HUDEP-2 (cell line): ENCODE measurements at regions not wholly inside any gene's neighbourhood (a gene's known extent, or its start where the extent isn't known, plus 50 kb on each side); places are given as distances from the start of the nearest gene placed in this dataset.
A peak's percentile ranks its signal among the peaks of the same experiment; 100 is the strongest.

ENCODE experiments used
- DNase-seq, 76 experiments: peaks; one replicate each; lab custom pipeline; 2025; ENCODE audit not compliant: unreplicated experiment in 76 of 76; lab: John Stamatoyannopoulos, UW

DNA sequence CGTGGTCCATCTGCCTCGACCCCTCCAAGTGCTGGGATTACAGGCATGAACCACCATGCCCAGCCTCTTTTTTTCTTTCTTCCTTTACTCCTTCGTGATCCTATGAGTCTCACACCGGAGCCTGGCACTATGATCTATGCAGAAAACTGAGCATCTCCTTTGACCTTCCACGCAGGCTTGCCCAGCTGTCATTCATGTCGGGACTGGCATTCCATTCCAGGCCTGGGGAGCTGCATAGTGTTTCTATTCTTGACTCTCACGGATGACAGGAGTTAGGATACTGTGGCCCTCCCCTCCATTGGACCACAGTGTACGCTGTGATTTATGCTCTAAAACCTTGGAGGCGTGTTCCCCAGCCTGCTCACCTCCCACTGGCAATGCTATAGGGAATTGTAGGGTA is 611.8 kb downstream of the BRD1 start:
- DNase-seq: no peak

DNA sequence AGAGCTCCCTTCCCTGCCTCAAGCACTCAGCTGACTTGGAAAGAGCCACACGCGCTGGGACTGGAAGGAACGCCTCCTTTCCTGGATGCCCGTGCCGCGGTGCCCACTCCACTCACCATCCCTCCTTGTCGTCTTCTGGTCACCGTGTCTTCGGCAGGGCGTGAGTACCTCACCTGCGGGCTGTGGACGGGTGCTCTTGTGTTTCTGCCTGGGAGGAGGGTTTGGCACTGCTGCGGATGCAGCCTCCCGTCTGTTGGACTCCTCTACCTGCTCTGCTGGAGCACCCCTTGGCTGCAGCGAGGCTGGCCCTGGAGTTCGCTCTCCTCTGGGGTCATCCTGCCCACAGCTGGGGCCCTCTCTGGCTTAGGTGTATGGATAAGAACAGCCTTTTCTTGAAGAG is 612.7 kb downstream of the BRD1 start:
- DNase-seq: no peak

DNA sequence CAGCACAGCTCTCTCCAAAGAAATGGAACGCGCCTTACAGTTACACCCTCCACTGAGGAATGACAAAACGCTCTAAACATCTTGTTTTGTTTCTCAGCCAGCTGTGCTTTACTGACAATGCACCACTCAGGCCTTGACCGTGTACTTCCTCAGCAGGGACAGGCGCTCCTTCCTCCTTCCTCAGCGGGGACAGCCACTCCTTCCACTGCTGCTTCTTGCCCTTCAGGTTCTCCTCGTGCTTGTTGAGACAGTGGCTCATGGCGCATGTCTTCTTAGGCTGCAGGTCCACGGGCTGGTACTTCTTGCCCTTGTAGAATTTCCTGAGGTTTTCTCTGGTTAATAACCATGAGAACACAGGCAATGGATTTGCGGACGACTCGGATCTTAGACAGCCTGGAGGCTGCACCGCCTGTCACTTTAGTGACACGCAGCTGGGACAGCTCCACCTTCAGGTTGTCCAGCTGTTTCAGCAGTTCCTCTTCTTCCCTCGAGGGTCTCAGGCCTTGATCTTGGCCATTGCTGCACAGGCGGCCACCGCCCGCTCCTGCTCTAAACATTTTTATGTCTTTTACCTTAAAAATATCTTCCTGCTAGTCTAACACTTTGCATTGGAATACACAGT is 613.8 kb downstream of the BRD1 start:
- no peak for DNase-seq

DNA sequence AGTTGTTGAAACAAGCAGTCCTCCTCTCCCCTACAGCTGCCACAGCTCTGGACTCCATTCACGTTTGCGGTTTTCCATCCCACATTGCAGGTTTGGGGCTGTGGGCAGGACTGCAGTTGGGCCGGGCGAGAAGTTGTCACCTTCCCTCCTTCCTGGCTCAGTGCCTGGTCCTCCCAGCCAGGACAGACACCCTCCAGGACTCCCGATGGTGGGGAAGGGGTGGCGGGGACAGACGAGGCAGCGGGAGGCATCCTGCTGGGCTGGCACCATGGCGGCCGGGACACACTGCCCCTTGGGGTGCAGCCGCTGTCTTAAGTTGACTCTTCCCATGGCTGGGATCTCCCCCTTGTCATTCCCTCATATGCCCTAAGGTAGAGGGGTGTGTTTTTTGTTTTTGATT is 615.2 kb downstream of the BRD1 start:
- no peak for DNase-seq

DNA sequence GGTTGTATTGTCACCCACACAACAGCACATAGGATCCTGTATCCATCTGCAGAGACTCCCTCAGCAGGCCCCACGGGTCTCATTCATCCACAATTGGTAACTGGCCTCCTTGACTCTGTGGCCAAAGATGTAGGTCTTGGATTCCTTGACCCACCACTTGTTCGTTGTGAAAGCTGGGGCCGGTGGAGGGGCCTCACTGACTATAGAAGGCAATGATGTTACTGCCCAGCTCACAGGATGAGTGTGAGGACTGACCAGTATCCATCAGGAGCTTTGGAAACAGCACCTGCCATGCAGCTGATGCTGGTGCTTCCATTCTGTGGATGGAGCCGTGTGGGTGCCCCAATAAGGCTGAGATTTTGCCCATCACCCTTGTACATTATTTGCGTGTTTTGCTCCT is 615.7 kb downstream of the BRD1 start:
- DNase-seq: no peak

DNA sequence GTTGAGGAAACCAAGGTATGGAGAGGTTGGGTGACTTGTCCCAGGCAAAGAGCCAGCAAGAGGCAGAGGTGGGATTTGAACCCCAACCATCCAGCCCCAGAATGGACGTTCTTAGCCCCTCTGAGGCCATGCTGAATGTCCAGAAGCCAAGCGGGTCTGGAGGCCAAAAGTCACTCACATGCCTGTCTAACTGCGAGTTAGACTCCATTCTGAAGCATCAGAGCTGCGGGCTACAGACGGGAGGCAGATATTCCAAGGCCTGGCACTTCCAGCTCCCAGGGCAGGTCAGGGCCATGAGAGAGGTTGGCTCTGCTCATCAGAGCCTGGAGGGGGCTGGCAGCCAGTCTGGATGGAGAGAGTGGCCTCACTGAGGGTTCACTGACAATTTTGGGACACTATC is 616.5 kb downstream of the BRD1 start:
- DNase-seq: no peak

DNA sequence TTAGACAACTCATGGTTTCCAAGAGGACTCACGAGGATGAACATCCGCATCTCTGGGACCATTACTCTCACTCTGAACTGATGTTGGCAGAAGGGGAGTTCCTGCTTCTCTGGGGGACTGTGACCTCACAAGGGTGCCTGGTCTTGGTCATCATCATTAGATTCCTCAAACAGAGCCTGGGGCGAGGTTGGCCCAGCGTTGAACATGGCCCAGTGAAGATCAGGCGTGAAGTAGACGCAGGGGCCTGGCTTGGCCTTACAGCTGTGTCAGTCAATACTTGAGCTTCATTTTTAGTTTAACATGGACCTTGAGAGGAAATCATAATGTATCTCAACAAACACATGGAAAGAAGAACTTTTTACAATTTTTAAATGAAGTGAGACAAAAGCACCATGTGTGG is 617.1 kb downstream of the BRD1 start:
- DNase-seq: no peak

DNA sequence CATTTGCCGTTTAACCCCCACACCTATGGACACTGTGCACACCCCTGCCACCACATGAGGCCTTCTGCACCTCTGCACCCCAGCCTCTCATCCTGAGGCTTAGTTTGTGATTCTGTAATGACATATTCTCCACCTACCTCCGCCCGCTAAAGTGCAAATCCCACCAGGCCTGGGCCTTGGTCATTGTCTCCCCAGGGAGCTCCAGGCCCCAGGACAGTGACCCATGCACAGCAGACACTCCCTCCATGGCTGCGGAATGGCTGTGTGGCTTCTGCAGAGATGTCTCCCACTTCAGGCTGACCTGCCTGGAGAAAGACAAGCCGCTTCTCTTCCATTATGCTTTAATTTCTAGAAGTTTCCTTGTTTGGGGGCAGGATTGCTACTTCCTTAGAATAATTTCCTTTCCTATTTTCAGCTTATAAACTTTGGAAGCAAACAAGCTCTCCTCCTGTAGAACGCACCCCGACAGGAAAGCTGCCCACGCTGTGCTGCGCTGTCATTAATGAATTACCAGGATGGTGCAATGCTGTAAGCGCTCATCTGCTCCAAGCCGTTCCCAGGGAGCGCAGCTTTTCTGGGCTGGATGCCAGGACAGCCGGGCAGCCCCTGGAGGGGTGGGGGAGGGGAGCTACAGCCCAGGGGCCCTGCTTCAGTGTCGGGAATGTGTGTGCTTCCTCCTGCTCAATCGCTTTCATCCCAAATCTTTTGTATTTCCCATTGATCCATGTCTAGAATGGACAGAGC is 618.0 kb downstream of the BRD1 start:
- DNase-seq: no peak

DNA sequence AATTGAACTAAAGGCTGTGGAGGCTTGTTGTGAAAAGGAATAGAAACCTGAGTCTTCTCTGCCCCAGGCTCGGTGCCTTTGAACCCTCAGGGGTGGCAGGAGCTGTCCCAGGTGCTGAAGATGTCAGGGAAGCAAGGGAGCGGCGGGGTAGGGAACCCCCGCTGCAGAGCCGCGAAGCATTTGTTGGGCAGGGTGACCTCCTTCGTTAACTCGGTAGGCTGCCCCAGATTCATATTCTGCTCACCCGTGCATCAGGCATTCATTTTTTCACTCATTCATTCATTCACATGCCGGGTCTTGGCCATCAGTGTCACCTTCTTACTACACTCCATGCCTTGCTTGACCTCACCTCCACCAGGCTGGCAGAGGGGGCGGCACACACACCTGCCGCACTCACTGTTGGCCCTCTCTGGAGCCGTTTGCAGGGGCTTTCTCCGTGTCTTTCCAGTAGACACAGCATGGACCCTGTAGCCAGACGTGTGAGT is 618.9 kb downstream of the BRD1 start:
- peak in 1 of 76 experiments; percentile 8 for DNase-seq

DNA sequence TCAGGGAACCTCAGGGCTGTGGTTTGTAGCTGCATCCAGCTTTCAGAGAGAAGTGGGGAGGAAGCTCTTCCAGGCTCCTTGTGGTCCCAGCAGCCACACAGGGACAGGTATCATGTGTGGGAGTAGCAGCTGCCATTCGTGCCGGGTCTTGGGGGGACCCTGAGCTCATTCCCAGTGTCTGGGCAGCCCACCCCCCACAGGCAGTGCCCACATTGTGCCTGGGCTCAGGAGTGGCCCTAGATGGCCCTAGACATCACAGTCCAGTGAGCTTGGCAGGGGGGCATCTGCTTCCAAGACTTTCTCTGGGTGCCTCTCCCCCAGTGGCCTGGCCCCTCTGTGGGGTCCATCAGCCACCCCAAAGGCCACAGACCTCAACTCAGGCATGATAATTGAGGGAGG is 619.7 kb downstream of the BRD1 start:
- DNase-seq: no peak

DNA sequence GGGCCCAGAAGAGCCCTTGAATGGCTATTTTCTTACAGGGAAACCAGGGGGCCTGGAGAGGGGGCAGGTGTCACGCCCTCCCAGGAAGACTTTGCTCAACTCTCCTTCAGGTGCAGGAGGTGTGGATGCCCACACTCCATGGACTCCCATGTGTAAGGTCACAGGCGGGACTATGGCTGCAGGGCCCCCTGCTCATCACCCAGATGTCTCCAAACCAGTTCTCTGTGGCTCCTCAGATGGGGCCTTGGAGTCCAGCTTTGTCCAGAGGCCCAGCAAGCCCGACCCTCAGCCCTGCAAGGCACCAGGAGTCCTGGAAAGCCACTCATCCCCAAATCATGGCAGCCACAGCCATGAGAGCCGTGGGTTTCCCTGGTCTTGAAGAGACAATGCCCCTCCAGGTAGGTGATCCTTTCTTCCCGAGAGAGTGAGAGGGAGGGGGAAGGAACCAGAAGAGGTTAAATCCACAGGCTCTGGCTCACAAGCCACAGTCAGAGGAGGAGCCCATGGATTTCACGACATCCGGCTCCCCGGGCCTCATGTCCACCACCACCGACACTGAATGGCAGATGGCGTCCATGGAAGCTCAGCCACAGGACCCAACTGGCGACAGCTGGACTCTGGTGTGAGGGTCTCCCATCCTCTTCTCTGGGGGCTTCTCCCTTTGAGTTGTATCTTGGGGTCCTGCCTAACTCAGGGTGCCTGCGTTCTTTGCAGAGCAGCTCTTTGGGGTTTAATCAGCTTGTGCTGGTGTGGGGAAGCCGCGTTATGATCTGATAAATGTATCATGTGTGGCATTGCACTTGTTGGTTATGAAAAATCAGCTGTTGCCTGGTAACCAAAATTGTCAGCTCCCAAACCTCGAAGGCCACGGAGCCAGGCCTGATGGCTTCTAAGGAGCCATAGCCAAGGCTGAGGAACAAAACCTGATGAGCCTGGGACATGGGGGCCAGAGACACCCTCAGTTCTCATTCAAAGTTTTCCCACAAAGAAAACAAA is 620.4 kb downstream of the BRD1 start:
- DNase-seq: no peak

DNA sequence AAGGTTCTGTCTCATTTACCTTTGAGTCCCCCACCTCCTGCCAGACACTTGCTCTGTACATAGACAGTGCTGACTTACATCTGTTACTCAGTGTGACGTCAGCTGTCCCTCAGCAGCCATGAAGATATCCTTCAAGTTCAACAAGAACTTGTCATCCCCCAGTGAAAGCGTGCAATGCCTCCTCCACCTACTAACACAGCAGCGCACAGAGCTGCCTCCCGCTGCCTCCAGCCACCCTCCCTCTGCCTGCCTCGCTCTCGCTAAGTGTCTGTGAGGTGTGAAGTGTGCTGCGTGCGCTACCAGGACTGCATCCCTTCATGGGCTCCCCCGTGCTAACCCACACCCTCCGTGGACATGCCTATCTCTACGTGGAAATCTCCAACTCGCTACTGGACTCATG is 621.4 kb downstream of the BRD1 start:
- no peak for DNase-seq

DNA sequence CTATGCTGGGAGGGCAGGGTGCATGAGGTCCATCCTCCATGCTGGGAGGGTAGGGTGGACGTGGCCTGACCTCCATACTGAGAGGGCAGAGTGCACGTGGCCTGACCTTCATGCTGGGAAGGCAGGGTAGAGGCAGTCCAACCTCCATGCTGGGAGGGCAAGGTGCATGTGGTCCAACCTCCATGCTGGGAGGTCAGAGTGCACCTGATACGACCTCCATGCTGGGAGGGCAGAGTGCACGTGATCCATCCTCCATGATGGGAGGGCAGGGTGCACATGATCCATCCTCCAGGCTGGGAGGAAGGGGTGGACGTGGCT is 622.2 kb downstream of the BRD1 start:
- DNase-seq: no peak

DNA sequence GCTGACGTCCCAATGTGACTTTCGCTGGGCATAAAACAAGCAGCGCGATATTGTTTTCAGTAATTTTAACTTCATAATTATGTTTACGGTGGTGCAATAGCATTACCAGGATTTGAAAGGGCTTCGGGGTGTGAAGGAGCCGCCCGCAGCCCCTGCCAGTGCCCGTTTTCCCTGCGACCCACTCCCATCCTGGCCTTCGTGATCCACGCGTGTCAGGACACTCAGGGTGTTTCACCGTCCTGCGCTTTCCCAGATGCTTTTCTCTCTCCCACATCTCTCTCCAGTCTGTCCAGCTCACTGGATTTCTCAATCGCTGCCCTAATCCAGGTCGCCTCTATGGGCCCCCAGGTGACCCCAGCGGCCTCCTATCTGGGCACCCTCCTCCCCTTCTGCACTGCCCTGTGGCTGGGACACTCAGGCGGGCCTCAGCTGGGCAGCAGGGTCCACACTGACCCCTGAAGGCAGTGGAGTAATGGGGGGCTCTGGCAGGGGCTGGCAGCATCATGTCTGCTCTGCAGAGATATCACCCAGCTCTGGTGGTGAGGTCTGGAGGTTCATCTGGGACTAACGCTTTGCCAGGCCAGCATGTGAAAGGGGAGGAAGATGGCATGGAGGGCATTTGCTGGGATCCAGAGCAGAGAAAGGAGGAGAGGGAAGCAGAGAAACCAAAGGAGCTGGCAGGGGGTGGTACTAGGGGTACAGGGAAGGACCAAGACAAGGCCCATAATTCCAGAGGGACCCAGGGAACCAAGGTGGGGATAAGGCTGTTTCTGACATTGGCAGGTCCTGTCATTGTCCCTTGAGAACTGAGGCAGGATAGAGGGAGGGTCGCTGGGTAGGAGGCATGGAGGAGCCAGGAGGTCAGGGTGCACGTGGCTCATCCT is 622.8 kb downstream of the BRD1 start:
- DNase-seq: no peak

DNA sequence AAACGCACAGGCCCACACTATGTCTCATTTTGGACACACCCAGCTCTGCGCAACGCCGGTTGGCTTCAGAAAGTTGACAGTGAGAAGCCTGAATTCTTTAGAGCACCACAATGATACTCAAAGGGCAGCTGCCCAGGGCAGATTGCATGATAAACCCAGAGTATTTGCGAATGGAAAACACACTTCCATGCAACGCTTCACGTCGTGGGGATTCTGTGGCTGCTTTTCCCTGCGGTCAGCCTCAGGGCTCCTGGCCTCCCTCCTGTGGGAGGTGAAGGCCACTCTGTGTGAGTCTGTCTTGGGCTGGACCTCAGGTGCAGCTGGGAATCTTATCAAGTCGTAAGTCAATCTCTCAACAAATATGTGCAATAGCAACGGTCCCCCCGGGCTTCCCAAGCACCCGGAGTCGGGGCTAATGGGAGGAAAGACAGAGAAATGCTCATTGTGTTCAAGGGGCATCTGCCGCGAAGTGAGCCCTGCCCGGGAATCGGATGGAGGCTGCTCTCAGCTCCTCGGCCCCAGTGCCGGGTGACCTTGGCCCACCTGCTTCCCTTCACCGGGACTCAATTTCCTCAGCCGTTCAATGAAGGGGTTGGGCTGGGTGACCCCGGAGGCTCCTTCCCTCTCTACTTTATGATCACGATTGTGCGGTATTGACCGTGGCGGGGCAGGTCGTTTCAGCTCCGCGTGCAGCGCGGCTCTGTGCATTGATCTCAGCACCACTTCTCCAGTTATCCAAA is 623.6 kb downstream of the BRD1 start:
- DNase-seq: no peak

DNA sequence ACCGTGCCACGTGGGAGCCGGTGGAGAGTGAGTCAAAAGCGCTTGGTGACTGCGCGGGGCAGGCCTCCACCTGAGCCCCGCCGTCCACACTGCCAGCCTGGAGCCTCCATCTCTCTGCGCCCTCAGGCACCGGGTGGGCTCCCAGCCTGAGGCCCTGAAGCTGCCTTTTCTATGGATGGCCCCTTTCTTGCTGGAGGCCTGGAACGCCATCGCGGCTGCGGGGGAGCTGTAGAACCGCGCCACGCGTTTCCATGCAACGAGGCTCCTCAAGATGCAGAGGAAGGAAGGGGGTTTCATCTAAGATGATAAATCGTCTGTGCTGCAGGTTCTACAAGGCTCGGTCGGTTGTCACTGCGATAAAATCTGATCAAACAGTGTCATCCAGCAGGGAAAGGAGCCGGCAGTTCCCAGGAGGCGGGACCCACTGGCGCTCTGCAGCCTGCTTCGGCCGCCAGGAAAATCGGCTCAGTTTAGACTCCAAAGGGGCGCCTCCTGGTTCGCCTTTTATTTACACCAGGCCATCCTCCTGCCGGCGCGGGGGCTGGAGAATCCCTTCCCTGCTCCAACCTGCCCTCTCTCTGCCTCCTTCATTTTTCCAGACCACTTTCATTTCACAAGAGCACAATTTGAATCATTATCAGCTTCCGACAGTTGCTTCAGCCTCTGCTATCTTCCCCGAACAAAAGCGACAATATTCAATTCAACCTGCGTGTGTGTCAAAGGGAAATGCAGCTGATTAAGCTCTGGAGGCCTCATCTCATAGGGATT is 624.4 kb downstream of the BRD1 start:
- DNase-seq: no peak

DNA sequence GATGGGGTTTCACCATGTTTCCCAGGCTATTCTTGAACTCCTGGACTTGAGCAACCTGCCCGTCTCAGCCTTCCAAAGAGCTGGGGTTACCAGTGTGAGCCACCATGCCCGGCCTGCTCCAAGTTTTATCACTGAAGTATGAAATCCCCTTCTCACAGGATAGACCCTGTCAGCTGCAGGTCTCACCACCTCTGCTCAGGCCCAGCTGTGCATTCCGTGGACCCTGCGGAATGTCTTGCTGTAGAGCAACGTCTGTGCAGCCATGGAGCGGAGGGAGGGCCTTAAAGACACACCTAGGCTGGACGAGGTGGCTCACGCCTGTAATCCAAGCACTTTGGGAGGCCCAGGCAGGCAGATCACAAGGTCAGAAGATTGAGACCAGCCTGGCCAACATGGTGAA is 625.4 kb downstream of the BRD1 start:
- DNase-seq: no peak

DNA sequence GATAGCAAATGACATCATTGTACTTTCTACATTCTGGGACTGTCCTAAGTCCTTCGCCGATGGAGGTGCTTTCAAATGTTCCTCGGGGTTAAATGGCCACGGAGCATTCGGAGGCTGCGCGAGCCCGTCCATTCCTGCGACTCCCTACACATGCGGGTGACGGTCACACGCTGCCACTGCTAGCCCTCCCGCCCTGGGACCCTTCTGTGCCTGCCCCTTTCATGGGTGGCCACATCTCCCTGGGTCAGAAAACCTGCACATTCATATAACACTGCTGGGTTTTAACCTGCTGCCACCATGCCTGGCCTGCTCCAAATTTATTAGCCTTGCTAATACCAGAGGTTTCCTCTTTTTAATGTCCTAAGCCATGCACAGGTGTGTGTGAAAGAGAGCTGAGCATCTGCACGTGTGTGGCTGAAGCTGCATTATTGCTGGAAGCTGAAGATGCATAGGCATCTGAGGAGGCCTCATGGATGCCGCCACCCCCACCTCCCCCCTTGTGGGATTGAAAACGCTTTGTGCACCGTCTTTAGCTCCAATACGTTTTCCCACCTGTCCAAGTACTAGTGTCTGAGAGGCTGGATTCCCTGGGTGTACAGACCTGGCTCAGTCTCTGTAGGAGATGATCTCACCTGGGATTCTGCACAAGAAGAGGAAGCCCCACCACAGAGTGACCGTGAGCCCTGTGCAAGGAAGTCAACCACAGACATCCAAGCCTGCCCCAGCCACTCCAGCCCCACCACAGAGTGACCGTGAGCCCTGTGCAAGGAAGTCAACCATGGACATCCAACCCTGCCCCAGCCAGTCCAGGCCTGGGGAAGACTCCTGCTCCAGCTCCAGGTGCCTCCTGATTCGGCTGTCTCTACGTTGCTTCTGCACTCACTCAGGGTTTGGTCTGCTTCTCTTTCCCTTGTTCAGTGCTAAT is 626.4 kb downstream of the BRD1 start:
- DNase-seq: no peak
